HCT116 (cell line): ENCODE measurements at regions not wholly inside any gene's neighbourhood (a gene's known extent, or its start where the extent isn't known, plus 50 kb on each side); places are given as distances from the start of the nearest gene placed in this dataset.

Experiments
- ATAC-seq: fragments of 200-7000 bp; cut with Tn5 transposase; 2 replicates; pipeline ENCODE4 v1.9.1; 2020; ENCODE audit warnings: mild to moderate bottlenecking, moderate library complexity
- BruUV-seq: library from RNA; stranded (reverse); fragments of 400-500 nt; replicated peaks from 2 replicates; lab custom pipeline; 2021; lab: Mats Ljungman, UMichigan
- CTCF ChIA-PET: fragments of 300-600 bp; sonication (Branson Sonifier 250); formaldehyde crosslinking; loops from one replicate; lab custom pipeline; 2021; ENCODE audit warnings: antibody characterized with exemption; lab: Charles Lee
- POLR2A ChIA-PET: fragments of 300-600, 350-600 bp; sonication (Branson Sonifier 250); formaldehyde crosslinking; loops from one replicate; lab custom pipeline; 2021; ENCODE audit warnings: antibody characterized with exemption; lab: Charles Lee
- RAD21 ChIA-PET, 2 experiments: fragments of 300-600 bp; sonication (Branson Sonifier 250); formaldehyde crosslinking; loops; one replicate each; lab custom pipeline; 2023; ENCODE audit warnings: low total read pairs in 2 of 2; ENCODE audit not compliant: uncharacterized antibody in 2 of 2, unreplicated experiment in 2 of 2, low non-redundant PET in 1 of 2; lab: Charles Lee
- DNase-seq: peaks from one replicate; pipeline ENCODE4 v3.0.0-alpha.2; 2010; ENCODE audit warnings: low read depth, low spot score
- H2AFZ ChIP-seq: fragments of 200-600 bp; shearing (Covaris generic), sonication (generic); 2 replicates; pipeline ENCODE4 v1.6.1; 2017; ENCODE audit warnings: low read depth, mixed run types, mixed read lengths, antibody characterized with exemption, low read length; ENCODE audit not compliant: poor library complexity, severe bottlenecking
- H3K27ac ChIP-seq: 2 replicates; pipeline ENCODE4 v1.5.1; 2012; ENCODE audit warnings: low read depth, low read length
- H3K27me3 ChIP-seq: fragments of 200-600 bp; sonication (generic); 2 replicates; pipeline ENCODE4 v1.6.1; 2016; ENCODE audit warnings: mixed run types, low read length, mixed read lengths; ENCODE audit not compliant: insufficient read depth
- H3K36me3 ChIP-seq, 2 experiments: fragments of 200-500 bp in 1 of 2; fragments of 200-600 bp in 1 of 2; sonication (Bioruptor generic) in 1 of 2; sonication (generic) in 1 of 2; 2 replicates each; pipeline versions ENCODE4 v1.5.1 to v1.6.1; 2014 to 2016; ENCODE audit warnings: low read length in 2 of 2, inconsistent platforms in 1 of 2, mixed read lengths in 1 of 2, mixed run types in 1 of 2; ENCODE audit not compliant: insufficient read depth in 2 of 2, control insufficient read depth in 1 of 2
- H3K4me1 ChIP-seq, 2 experiments: fragments of 200-600 bp in 1 of 2; sonication (generic) in 1 of 2; 2 replicates each; pipeline versions ENCODE4 v1.5.1 to v1.6.1; 2012 to 2017; ENCODE audit warnings: low read length in 2 of 2, inconsistent platforms in 1 of 2, mild to moderate bottlenecking in 1 of 2, mixed read lengths in 1 of 2, mixed run types in 1 of 2, moderate library complexity in 1 of 2; ENCODE audit not compliant: insufficient read depth in 2 of 2, control insufficient read depth in 1 of 2
- H3K4me2 ChIP-seq: fragments of 200-600 bp; sonication (generic); 2 replicates; pipeline ENCODE4 v1.6.1; 2017; ENCODE audit warnings: mixed run types, low read length, mixed read lengths
- H3K4me3 ChIP-seq, 2 experiments: fragments of 200-600 bp in 1 of 2; sonication (generic) in 1 of 2; replicated peaks in 1 of 2; 2 replicates each; pipeline ENCODE4 v1.5.1; 2011 to 2016; ENCODE audit warnings: low read length in 2 of 2, control low read depth in 1 of 2, low read depth in 1 of 2, mild to moderate bottlenecking in 1 of 2, mixed read lengths in 1 of 2, mixed run types in 1 of 2
- H3K79me2 ChIP-seq: fragments of 200-600 bp; sonication (generic); 2 replicates; pipeline ENCODE4 v1.6.1; 2017; ENCODE audit warnings: mild to moderate bottlenecking, mixed run types, low read length, moderate library complexity, mixed read lengths; ENCODE audit not compliant: insufficient read depth
- H3K9ac ChIP-seq: fragments of 200-600 bp; sonication (generic); 2 replicates; pipeline ENCODE4 v1.6.1; 2016; ENCODE audit warnings: low read length, mixed read lengths
- H3K9me2 ChIP-seq: fragments of 200-600 bp; sonication (generic), shearing (Covaris generic); 2 replicates; pipeline ENCODE4 v1.6.1; 2017; ENCODE audit warnings: mixed run types, mild to moderate bottlenecking, moderate library complexity; ENCODE audit not compliant: insufficient read depth
- H3K9me3 ChIP-seq, 2 experiments: fragments of 200-500 bp in 1 of 2; fragments of 200-600 bp in 1 of 2; sonication (Bioruptor generic) in 1 of 2; sonication (generic) in 1 of 2; 2 replicates each; pipeline ENCODE4 v1.6.1; 2014 to 2017; ENCODE audit warnings: low read length in 2 of 2, mixed read lengths in 2 of 2, inconsistent platforms in 1 of 2, low read depth in 1 of 2, mild to moderate bottlenecking in 1 of 2, mixed run types in 1 of 2, moderate library complexity in 1 of 2; ENCODE audit not compliant: control insufficient read depth in 1 of 2, insufficient read depth in 1 of 2
- H4K20me1 ChIP-seq: fragments of 200-600 bp; sonication (generic), shearing (Covaris generic); 2 replicates; pipeline ENCODE4 v1.6.1; 2017; ENCODE audit warnings: mixed run types, mild to moderate bottlenecking, moderate library complexity; ENCODE audit not compliant: insufficient read depth
- CBX3 ChIP-seq: IDR thresholded peaks from 2 replicates; pipeline ENCODE4 v1.6.1; 2012; ENCODE audit warnings: low read depth
- CEBPB ChIP-seq: IDR thresholded peaks from 2 replicates; pipeline ENCODE4 v1.6.1; 2012; ENCODE audit warnings: low read depth
- EZH2 ChIP-seq: fragments of 200-600 bp; sonication (generic); IDR thresholded peaks from 2 replicates; pipeline ENCODE4 v1.6.1; 2017; ENCODE audit warnings: antibody characterized with exemption, mixed run types
- EZH2phosphoT487 ChIP-seq: fragments of 200-600 bp; IDR thresholded peaks from 2 replicates; pipeline ENCODE4 v1.6.1; 2018; ENCODE audit warnings: antibody characterized with exemption, borderline replicate concordance
- MAX ChIP-seq: IDR thresholded peaks from 2 replicates; pipeline ENCODE4 v1.6.1; 2012
- RAD21 ChIP-seq: IDR thresholded peaks from 2 replicates; pipeline ENCODE4 v1.6.1; 2012; ENCODE audit warnings: low read depth, mild to moderate bottlenecking
- REST ChIP-seq: IDR thresholded peaks from 2 replicates; pipeline ENCODE4 v1.6.1; 2012; ENCODE audit warnings: low read depth
- SIN3A ChIP-seq: IDR thresholded peaks from 2 replicates; pipeline ENCODE4 v1.6.1; 2012; ENCODE audit warnings: low read depth
- SP1 ChIP-seq: IDR thresholded peaks from 2 replicates; pipeline ENCODE4 v1.6.1; 2012; ENCODE audit warnings: low read depth
- SRF ChIP-seq: IDR thresholded peaks from 2 replicates; pipeline ENCODE4 v1.6.1; 2012; ENCODE audit warnings: low read depth
- intact Hi-C: fragments of 100-400 bp; cut with micrococcal nuclease; formaldehyde crosslinking; loops from 2 replicates; pipeline ENCODE4 v1.10.0; 2022

- Histone ChIP-seq H3K4me2 (peak overlapping the region; percentile 76; the same call in 1 of the 2 replicates), H3K9me2 (no peaks in the 10 kb centered on the region), H3K27me3 (no peaks in the 10 kb centered on the region), H3K4me3 (no peak overlapping the region), H3K27ac (no peak overlapping the region), H3K9ac (no peak overlapping the region), H4K20me1 (no peaks in the 10 kb centered on the region), H3K36me3 (no peaks in the 10 kb centered on the region), H2AFZ (peak overlapping the region; percentile 99), H3K4me1 (peaks cover 0 to 25% of the 10 kb centered on the region in 2 experiments; a peak in 3 of 4 replicates), H3K79me2 (no peaks in the 10 kb centered on the region), H3K9me3 (no peaks in the 10 kb centered on the region)
- no peak for TF ChIP-seq MAX
- TF ChIP-seq RAD21 = no peak
- TF ChIP-seq EZH2 = no peak
- no peak for TF ChIP-seq SRF
- TF ChIP-seq SP1 = no peak
- TF ChIP-seq CBX3 = no peak
- TF ChIP-seq EZH2phosphoT487 = no peak
- ChIA-PET RAD21 (no interaction called here), CTCF (no interaction called here), POLR2A (no interaction called here)
- intact Hi-C loops = no loop called here
- DNase-seq = no peak
- BruUV-seq = no TSS peak
- ATAC-seq = 0 out of 2 replicates have a peak, but pooled peaks have one; percentile 13
These were observed 90.9 kb upstream of the CPM start for GRCh38 chr12:69023840-69024239.

GRCh38 chr12:69024413-69024812, 91.4 kb upstream of the CPM start:
- H3K9me2 ChIP-seq = no peaks in the 10 kb centered on the region
- no peak overlapping the region for H3K27ac ChIP-seq
- TF ChIP-seq REST = no peak
- TF ChIP-seq SIN3A = no peak
- 0 out of 2 replicates have a peak, but pooled peaks have one; percentile 14 for TF ChIP-seq SP1
- no peak for TF ChIP-seq EZH2
- TF ChIP-seq EZH2phosphoT487 = no peak
- TF ChIP-seq CEBPB = peak; percentile 80
- H4K20me1 ChIP-seq = no peaks in the 10 kb centered on the region
- H3K4me1 ChIP-seq = peaks cover 0 to 25% of the 10 kb centered on the region in 2 experiments; a peak in 3 of 4 replicates
- DNase-seq = peak; percentile 64
- CTCF ChIA-PET = no interaction called here
- BruUV-seq = no TSS peak
- H3K9ac ChIP-seq = peak overlapping the region; percentile 34
- H2AFZ ChIP-seq = peak overlapping the region; percentile 99
- intact Hi-C loops = no loop called here
- no peaks in the 10 kb centered on the region for H3K79me2 ChIP-seq
- H3K36me3 ChIP-seq = no peaks in the 10 kb centered on the region
- no peaks in the 10 kb centered on the region for H3K27me3 ChIP-seq
- H3K4me3 ChIP-seq = peak overlapping the region; percentile 6 to 35; a peak in 3 of 4 replicates
- H3K9me3 ChIP-seq = no peaks in the 10 kb centered on the region
- H3K4me2 ChIP-seq = peak overlapping the region; percentile 76
- ATAC-seq = peak; percentile 98
- RAD21 ChIA-PET = no interaction called here
- POLR2A ChIA-PET = no interaction called here
